Sigmoid colon (tissue), 4 donors: ENCODE measurements at regions not wholly inside any gene's neighbourhood (a gene's known extent, or its start where the extent isn't known, plus 50 kb on each side); places are given as distances from the start of the nearest gene placed in this dataset.

ENCODE experiments used
- CTCF ChIP-seq, 4 experiments: fragments of 450-650 bp in 3 of 4; fragments of 200-600 bp in 1 of 4; IDR thresholded peaks; one replicate each; pipeline ENCODE4 v1.5.1; 2016 to 2019; ENCODE audit warnings: antibody characterized with exemption in 4 of 4, mild to moderate bottlenecking in 3 of 4, moderate library complexity in 2 of 4
- EP300 ChIP-seq, 4 donors: sonication (generic); formaldehyde crosslinking; IDR thresholded peaks; one replicate each; pipeline ENCODE4 v1.6.1; 2017; ENCODE audit warnings: antibody characterized with exemption in 4 of 4
- POLR2A ChIP-seq, 2 donors: fragments of 450-650 bp; IDR thresholded peaks; one replicate each; pipeline ENCODE4 v1.6.1; 2016; ENCODE audit warnings: antibody characterized with exemption in 2 of 2, mild to moderate bottlenecking in 2 of 2, moderate library complexity in 2 of 2

GRCh38 chr3:147675761-147676160, 266.6 kb downstream of the ZIC1 start:
- TF ChIP-seq CTCF (IDR thresholded peaks at IDR 0.05): no peak
- TF ChIP-seq POLR2A (IDR thresholded peaks at IDR 0.05): no peak
- no peak for TF ChIP-seq EP300 (IDR thresholded peaks at IDR 0.05)
